ENCODE measurements at regions not wholly inside any gene's neighbourhood (a gene's known extent, or its start where the extent isn't known, plus 50 kb on each side); places are given as distances from the start of the nearest gene placed in this dataset.

GRCh38 chr2:206853915-206854314 is 85.4 kb upstream of the CPO start:
- ATAC-seq (no peak), DNase-seq (no peak)
- H3K9me3 ChIP-seq = no peaks in the 10 kb centered on the region
- no peak overlapping the region for H3K27ac ChIP-seq
- no peaks in the 10 kb centered on the region for H3K36me3 ChIP-seq
- no peaks in the 10 kb centered on the region for H3K4me1 ChIP-seq
- no peak overlapping the region for H3K4me3 ChIP-seq
- H3K27me3 ChIP-seq = no peaks in the 10 kb centered on the region
- no peak for TF ChIP-seq CTCF (IDR thresholded peaks at IDR 0.05)
- intact Hi-C loops (cut with DNase I) = no loop called here

- Histone ChIP-seq H3K4me3 (no peak overlapping the region), H3K9me3 (no peaks in the 10 kb centered on the region), H3K4me1 (no peaks in the 10 kb centered on the region), H3K27ac (no peak overlapping the region), H3K27me3 (no peaks in the 10 kb centered on the region), H3K36me3 (no peaks in the 10 kb centered on the region)
- ATAC-seq = no peak
- TF ChIP-seq CTCF (IDR thresholded peaks at IDR 0.05) = no peak
- DNase-seq = no peak
- intact Hi-C loops (cut with DNase I) = no loop called here
These were observed 83.5 kb upstream of the CPO start for GRCh38 chr2:206855585-206856433.

GRCh38 chr2:206856513-206856912 is 82.8 kb upstream of the CPO start:
- no peak for TF ChIP-seq CTCF (IDR thresholded peaks at IDR 0.05)
- ATAC-seq (no peak), DNase-seq (no peak)
- no peaks in the 10 kb centered on the region for H3K36me3 ChIP-seq
- H3K4me3 ChIP-seq = no peak overlapping the region
- intact Hi-C loops (cut with DNase I) = no loop called here
- H3K27ac ChIP-seq = no peak overlapping the region
- H3K4me1 ChIP-seq = no peaks in the 10 kb centered on the region
- H3K9me3 ChIP-seq = no peaks in the 10 kb centered on the region
- H3K27me3 ChIP-seq = no peaks in the 10 kb centered on the region

GRCh38 chr2:206858687-206859329 is 80.5 kb upstream of the CPO start:
- H3K27me3 ChIP-seq = no peaks in the 10 kb centered on the region
- TF ChIP-seq CTCF (IDR thresholded peaks at IDR 0.05) = no peak
- ATAC-seq (no peak), DNase-seq (no peak)
- no peaks in the 10 kb centered on the region for H3K36me3 ChIP-seq
- H3K9me3 ChIP-seq = no peaks in the 10 kb centered on the region
- no peak overlapping the region for H3K27ac ChIP-seq
- intact Hi-C loops (cut with DNase I) = no loop called here
- H3K4me3 ChIP-seq = no peak overlapping the region
- H3K4me1 ChIP-seq = no peaks in the 10 kb centered on the region

- no peak overlapping the region for H3K4me3 ChIP-seq
- ATAC-seq (no peak), DNase-seq (no peak)
- no peaks in the 10 kb centered on the region for H3K36me3 ChIP-seq
- intact Hi-C loops (cut with DNase I) = no loop called here
- H3K27me3 ChIP-seq = no peaks in the 10 kb centered on the region
- no peaks in the 10 kb centered on the region for H3K4me1 ChIP-seq
- no peak for TF ChIP-seq CTCF (IDR thresholded peaks at IDR 0.05)
- no peak overlapping the region for H3K27ac ChIP-seq
- H3K9me3 ChIP-seq = no peaks in the 10 kb centered on the region
These were observed 80.0 kb upstream of the CPO start for GRCh38 chr2:206859330-206859739.

Measured in left lung (tissue), 4 donors.